HuH-7 (cell line): ENCODE measurements at regions not wholly inside any gene's neighbourhood (a gene's known extent, or its start where the extent isn't known, plus 50 kb on each side); places are given as distances from the start of the nearest gene placed in this dataset.

Experiments
- DNase-seq: peaks from one replicate; pipeline ENCODE4 v3.0.0; 2011; ENCODE audit warnings: low spot score

- DNase-seq, result no peak
Observed at GRCh38 chr11:69413993-69414392, 67.5 kb upstream of the LINC01488 start.

GRCh38 chr11:69414773-69415187, 66.7 kb upstream of the LINC01488 start:
- no peak for DNase-seq

GRCh38 chr11:69415411-69416142, 65.9 kb upstream of the LINC01488 start:
- no peak for DNase-seq

GRCh38 chr11:69416143-69416515, 65.3 kb upstream of the LINC01488 start:
- no peak for DNase-seq

- DNase-seq, result no peak
Observed at GRCh38 chr11:69416762-69417698, 64.4 kb upstream of the LINC01488 start.

DNA sequence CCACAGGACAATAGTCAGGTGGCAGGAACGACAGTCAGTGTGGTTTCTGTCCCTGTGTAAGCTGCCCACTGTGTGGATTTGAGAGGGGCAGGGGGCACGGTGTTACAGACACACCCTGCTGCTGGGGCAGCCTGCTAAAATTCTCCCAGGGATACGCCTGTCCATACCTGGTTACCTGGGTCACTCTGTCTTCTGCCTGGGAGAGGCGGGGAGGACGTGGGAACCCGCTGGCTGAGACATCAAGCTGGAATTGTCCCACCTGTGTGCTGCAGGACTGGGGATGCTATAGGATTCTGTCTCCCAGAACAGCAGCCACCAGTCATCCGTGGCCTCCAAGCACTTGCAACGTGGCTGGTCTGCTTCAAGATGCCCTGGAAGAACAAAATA, 63.8 kb upstream of the LINC01488 start:
- DNase-seq, result no peak

DNA sequence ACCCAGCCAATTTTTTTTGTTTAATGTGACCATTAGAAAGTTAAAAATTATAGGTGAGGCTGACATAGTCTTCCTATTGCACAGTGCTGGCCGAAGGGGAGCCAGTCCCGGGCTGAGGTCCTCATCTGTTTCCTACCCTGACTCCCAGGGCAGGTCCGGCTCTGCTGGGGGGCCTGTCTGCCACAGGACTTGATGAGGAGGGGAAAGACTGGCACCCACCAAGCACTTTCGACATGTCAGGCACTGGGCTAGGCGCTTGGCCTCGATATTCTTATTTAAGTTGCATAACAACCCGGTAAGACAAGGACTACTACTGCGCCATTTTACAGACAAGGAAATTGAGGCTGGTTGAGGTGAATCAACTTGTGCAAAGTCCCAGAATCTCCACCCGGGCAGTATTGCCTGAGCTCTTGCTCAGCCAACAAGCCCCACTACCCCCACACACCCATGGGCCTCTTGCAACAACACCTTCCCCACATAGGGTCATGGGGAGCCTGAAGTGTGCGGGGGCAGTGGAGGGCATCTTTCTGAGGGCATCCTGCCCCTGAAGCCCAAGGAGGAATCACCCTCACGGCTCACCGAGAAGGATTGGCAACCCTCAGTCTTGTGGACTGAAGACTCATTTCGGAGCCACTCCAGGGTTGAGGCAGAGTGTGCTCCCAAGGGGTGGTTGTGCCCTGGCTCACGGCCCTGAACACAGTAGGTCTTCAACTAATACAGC, 62.7 kb upstream of the LINC01488 start:
- no peak for DNase-seq

GRCh38 chr11:69419662-69420395, 61.6 kb upstream of the LINC01488 start:
- no peak for DNase-seq

GRCh38 chr11:69422645-69423044, 58.8 kb upstream of the LINC01488 start:
- no peak for DNase-seq

DNA sequence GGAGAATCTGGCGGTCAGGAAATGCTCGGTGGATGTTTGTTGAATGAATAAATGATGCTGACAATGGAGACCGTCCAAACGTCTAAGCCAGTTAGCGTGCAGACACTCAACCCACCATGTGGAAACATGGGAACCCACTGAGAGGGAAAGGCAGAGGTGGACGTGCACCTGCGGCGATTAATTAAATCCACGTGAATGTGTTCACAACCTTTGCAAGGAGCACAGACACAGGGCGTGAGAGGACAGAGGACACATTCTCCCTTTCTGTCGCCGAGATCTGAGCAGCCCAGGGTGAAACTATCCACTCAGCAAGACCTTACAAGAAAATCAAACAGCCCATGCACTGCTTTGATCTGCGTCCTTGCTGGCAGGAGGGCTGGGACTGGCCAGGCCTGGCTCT, 58.3 kb upstream of the LINC01488 start:
- no peak for DNase-seq

DNA sequence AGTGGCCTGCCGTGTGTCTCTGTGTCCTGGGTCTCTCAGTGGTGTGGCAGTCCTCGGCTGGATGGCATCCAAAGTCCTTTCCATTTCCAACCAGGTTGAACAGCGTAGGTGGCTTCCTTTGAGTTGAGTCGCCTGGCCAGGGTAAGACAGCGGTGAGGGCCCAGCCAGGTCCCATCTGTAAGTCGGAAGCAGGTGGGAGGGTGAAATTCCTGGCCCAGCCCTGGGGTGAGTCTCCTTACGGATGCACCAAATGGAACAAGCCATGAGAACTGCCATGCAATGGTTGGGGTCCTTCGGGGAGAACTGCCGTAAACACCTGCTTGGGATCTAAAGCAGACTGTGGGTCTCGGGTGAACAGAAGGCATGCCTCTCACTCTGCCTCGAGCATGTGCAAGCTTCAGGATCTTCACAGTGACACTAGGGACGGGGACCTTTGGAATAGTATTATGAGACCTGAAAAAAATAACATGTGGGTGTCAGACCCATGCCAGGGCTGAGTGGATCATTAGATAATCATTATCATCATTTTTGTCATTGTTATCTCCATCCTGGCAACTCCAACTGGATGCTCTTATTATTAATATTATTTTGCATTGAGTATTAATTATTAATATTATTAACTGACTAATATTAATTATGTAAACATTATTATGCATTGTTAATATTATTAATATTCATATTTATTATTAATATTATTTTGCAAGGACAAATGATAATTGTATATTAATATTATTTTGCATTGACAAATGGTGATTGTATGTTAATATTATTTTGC, 57.7 kb upstream of the LINC01488 start:
- no peak for DNase-seq

- no peak for DNase-seq
Observed at GRCh38 chr11:69424748-69425147, 56.7 kb upstream of the LINC01488 start.

DNA sequence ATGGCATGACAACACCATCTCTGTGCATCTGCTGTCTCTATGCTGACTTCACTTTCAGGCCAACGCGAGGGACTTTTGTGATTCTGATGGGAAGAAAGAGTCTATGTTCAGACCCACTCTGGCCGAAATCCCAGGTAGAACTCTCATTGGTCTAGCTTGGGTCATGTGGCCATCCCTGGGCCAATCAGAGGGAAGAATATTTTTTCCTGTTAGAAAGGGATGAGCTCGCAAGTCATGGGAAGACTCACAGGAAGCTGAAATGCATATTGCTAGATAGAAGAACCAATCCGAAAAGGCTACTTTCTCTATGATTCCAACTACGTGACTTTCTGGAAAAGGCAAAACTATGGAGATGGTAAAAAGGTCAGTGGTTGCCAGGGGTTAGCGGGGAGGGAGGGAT, 56.0 kb upstream of the LINC01488 start:
- no peak for DNase-seq

DNA sequence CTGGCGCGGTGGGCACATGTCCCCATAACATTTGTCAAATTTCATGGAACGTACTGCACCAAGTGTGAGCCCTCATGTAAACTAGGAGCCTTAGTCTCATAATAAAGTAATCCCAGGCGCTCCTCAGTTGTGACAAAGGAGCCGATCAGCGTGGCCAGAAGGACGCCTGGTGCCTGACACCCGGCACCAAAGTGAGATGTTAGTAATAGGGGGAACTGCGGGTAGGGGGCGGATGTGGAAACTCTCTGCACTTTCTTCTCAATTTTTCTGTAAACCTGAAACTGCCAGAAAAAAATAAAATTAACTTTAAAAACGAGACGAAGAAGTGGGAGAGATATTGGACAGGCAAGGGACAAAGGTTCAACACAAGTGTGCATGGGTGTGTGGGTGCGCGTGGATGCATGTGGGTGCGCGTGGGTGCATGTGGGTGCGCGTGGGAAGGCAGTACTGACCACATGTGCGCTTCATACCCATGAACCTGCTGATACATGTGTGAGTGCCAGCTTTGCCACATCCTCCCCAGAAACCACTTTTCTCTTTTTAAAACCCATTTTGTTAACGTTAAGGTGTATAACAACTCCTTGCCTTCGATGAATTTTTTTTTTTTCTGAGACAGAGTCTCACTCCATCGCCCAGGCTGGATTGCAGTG, 55.4 kb upstream of the LINC01488 start:
- DNase-seq, result no peak

GRCh38 chr11:69427337-69427736, 54.1 kb upstream of the LINC01488 start:
- DNase-seq, result peak; percentile 100

- no peak for DNase-seq
Observed at GRCh38 chr11:69427906-69428880, 53.3 kb upstream of the LINC01488 start.

GRCh38 chr11:69429716-69430491, 51.6 kb upstream of the LINC01488 start:
- DNase-seq, result no peak

DNA sequence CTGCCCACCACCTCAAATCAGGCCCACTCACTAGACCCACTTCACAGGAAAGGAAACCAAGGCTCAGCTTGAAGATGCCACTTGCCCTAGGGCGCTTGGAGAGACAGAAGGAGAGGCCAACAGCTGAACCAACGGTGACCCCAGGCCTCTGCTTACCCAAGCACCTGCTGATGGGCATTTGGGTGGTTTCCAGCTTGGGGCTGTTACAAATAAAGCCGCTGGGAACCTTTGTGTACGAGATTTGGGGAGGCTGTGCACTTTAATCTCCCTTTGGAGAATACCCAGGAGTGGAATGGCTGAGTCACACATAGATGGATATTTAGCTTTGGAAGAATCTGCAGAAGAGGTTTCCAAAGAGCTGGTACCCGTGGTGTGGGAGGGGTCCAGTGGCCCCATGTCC, 50.9 kb upstream of the LINC01488 start:
- no peak for DNase-seq

DNA sequence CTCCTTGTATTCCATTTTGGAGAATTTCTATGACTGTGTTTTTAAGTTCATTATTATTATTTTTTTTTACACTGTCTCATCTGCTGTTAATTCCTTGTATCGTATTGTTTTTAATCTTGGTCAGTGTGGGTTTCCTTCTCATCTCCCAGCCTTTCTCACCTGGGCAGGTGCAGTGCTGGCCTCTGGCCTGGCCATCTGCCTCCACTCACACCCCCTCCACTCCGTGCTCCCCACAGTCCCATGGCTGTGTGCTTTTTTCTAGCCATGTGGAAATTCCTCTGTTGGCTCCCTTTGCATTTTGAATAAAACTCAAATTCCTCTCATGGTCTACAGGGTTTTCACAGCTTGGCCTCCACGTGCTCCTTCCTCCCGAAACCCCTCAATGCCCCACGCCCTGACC, 50.3 kb upstream of the LINC01488 start:
- no peak for DNase-seq
